ENCODE measurements at regions not wholly inside any gene's neighbourhood (a gene's known extent, or its start where the extent isn't known, plus 50 kb on each side); places are given as distances from the start of the nearest gene placed in this dataset.

DNA sequence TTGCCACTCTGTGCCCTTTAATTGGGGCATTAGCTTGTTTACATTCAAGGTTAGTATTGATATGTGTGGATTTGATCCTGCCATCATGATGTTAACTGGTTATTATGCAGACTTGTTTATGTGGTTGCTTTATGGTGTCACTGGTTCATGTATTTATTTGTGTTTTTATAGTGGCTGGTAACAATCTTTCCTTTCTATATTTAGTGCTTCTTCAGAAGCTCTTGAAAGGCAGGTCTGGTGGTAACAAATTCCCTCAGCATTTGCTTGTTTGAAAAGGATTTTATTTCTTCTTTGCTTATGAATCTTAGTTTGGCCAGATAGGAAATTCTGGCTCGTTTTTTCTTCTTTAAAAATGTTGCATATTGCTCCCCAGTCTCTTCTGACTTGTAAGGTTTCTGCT lies 215.4 kb downstream of the ZC3H11B start:
- DNase-seq: no peak

DNA sequence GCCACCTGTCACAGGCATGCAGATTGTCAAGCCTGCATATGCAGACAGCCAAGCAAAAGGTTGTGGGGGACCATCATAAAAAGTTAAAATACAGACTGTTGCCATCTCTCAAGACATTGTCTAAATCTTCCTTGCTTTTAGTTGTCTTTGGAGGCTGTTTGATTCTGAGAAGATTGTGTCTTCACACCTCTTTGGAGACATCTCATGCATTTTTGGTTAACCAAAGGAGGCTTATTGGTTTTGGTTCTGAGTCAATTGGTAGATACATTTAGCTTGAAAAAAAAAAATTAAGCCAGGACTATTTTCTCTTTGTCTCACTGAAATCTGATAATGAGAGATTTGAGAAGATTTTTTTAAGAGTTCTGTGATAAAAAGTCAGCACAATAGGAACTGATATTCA lies 217.6 kb downstream of the LYPLAL1 start:
- DNase-seq: no peak

DNA sequence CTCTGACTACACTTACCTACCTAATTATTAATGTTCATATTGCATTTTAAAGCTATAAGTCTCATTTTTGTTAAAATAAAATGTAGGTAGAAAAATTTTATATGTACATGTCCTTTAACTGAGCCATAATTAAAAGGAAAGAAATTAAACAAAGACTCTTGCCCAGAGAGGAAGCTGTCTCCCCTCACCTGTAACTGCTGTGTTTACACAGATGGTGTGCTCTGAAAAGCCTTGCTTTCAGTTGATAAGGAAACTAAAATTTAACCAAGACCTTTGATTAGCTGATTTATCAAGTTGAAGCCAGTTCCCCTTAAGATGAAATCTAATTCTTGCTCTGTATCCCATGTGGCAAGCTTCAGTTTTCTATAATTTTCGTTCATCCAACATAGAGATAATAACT lies 213.5 kb downstream of the LYPLAL1 start:
- no peak for DNase-seq

DNA sequence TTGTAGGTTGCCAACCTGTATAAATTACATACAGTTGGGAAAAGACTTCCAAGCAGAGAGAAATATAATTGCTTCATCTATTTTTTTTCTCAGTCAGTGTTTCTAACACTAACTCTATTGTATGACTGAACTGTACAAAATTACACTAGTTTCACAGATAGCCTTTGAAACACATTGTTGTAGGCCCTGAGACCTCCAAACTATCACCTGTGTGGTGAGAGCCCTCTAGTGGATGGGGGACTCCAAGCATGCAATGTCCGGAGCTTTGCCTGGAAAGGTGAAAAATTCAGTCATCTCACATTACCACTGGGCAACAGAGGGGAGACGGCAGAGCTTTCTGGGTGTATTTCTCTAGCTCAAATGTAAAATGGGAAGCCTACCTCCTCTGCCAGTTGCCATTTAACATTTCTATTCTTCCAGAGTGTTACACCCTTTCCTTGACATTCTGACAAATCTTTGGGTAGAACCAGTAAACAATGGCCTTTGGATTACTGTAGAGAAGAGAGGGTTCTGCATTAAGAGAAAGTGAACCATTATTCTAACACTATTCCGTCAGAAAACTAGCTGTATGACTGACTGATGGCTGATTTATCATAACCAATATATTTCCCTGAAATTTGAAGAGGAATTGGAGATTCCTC lies 212.2 kb downstream of the LYPLAL1 start:
- peak; percentile 88 for DNase-seq

DNA sequence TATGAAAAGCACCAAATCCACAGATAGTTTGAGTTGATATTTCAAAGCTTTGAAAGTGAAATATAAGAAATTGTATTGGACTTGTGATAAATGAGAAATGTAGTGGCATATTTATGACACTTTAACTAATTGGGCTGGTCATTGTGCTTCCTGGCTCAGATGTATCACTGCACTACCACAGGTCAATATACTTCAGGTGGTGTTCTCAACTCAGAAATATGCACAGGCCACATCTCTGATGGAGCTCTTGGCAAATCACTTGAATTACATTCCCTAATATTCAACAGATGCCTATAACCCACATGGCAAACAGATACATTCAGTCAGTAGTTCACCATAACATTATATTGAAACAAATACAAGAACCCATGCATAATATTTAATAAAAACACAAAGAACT lies 209.6 kb downstream of the LYPLAL1 start:
- DNase-seq: no peak

DNA sequence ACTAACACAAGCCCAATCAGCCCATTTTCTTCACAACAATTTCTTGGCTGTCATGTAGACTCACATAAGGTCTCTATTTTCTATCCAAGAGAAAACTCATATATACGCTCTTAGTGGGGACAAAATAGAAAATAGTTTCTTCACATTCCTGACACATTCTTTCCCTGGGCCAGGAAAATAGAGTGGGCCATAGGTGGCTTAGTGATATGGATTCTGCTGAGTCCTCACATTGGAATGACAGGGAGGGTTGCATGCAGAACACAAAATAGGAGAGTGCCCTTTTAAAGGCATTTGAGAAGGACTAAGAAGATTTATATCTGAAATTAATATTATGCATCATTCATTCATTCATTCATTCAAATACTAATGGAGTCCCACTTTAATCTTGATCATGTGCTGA lies 207.7 kb downstream of the LYPLAL1 start:
- DNase-seq: no peak

DNA sequence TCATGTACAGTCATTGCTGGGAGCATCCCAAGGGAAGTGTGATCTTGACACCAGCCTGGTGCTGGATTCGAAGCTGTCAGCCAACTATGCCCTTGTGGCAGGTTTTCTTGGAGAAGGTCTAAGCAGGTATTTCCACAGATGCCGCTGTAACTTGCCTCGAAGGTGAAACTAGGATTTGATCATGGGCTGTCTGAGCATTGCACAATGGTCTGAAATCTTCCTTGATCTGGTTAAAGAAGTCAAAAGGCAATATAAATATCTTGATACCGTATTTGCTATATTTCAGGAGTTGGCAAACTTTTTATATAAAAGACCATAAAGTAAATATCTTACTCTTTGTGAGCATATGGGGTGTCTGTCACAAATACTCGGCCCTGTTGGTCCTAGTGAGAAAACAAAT lies 206.8 kb downstream of the LYPLAL1 start:
- DNase-seq: no peak

DNA sequence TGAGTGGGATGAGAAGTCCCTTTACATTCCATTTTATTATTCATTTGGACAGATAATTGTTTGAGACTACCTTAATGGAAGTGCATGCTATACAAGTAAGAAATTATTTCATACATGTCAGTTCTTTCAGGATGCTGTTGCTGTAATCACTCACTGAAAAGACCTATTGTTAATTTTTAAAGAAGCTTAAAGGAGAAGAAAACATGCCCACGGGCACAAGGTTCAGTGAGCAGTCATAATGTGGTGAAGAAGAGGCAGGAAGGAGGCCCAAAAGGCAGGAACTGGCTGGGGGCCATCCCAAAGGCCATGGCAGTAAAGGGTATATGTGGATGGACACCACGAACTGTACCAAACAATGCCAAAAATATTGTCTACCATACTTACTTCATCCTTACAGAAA lies 206.0 kb downstream of the LYPLAL1 start:
- DNase-seq: no peak

DNA sequence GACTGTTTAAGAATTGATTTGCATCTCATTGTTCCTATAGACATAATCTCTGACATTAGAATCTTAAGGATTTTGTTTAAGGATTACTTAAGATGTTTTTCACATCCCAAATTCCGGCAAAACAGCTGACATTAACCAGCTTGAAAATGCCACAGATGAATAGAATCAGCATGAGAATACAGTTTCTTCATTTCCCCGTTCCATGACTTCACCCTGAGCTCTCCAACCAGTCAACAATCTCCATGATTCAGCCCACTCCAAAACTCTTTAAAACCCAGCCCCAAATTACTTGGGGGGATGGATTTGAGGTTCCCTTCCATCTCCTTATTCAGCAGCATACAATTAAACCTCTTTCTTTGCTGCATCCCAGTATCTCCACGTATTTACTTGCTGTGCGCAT lies 201.0 kb downstream of the LYPLAL1 start:
- no peak for DNase-seq

DNA sequence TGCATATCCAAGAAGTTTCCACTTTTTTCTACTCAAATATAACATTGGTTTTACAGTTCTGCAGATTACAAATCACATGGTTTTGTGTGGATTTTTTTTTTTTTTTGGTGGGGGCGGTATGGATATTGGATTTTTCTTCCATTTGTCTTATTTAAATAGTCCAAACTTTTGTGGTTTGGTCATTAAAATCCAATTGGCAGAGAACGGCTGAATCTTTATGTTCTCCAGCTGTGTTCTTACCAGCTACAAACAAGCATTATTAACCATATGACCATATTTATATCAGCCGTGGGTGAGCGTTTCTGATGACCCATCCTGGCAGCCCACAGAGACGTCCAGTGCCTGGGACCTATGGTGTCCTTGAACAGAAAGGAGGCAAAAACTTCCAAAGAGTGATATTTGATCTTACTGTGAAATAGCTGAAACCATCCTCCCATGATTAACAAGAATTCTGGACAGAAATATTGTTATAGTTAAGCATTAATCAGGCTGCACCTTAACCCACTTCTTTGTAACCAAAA lies 200.4 kb downstream of the LYPLAL1 start:
- no peak for DNase-seq

DNA sequence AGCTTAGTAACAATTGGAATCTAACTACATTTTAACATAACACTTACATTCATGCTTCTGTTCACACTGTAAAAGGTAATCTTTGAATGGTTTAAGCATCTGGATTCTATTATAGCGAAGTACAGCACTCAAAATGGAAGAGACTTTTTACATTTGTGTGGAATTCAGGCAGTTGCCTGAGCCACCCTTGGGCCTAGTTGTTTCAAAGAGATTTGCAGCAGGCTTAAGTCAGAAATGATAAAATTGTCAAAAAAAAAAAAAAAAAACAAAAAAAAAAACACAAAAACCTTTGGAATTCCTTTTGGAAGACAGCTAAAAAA lies 199.9 kb downstream of the LYPLAL1 start:
- no peak for DNase-seq

DNA sequence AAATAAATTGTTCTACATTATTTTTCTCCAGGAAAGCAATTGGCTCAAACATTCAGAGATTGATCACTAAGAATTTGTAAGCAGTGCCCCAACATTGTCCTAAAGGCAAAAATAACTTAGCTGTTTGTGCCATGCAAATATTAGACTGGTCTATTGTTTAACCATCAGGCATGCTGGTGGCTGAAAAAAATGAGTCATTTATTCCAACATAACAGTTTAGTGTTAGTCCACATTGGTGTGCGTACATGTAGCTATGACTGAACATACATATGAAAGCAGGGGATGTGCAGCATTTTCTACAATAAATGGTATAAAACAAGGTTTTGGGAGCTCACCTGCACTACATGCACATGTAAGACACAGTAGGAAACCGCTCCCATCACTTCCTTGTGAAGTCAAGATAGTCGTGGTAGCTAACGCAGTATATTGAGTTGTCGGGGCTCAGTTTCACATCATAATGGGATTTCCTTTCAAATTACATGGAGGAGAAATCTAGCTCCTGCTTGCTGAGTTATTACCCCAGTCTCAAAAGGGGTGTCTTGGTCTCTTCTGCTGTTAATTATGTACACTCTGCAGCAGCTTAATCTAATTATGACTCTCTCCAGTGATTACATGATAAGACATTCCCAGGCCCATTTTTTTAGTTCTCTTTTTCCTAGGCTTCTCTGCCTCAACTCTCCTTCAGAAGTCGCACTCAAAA lies 199.4 kb downstream of the LYPLAL1 start:
- no peak for DNase-seq

DNA sequence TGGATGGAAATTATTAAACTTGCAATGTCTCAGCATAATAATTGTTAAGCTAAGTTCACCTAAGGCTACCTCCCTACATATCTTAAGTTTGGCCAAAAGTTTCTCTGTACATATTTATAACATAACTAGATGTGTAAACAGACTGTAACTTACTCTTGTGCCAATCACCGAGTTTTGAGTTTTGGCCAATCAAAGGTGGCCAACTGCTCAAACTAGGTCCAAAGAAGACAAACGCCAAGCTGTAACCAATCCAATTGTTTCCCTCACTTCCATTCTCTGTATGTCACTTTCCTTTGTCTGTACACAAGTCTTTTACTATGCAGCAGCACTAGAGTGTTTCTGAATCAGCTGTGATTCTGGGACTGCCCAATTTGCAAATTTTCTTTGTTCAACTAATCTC lies 197.8 kb downstream of the LYPLAL1 start:
- no peak for DNase-seq

DNA sequence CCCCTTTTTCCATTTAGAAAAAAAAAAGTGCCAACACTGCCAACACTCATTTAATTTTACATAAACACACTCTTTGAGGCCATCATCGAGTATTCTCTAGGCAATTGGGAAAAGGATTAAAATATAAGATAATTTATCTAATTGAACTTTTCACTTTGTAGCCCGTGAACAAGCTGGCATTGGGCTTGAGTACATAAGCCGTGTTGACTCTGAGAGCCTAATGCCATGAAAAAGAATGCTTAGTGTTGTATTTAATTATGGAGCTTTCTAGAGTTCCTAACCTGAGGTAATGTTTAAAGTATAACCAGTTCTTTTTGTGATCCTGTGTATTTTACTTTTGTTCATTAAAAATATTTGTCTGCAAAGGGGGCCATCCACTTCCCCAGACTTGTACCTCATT lies 193.8 kb downstream of the LYPLAL1 start:
- no peak for DNase-seq

DNA sequence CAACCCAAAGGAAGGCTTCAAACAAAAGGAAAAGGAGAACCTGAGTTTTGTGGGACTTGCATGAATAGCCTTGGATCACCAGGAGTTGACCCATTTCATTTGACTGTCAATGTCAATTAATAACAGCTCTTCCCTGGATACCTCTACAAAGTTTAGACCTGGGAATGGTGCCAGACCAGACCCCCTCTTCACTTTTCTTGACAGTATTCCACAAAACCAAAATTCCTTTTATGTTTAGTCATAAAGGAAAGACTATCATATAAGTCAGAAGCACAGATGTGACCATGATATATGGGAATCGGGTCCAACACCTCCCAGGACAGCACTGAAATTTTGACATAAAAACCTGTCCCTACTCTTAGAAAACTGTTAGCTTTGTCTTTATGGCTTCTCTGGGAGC lies 191.8 kb downstream of the LYPLAL1 start:
- no peak for DNase-seq

DNA sequence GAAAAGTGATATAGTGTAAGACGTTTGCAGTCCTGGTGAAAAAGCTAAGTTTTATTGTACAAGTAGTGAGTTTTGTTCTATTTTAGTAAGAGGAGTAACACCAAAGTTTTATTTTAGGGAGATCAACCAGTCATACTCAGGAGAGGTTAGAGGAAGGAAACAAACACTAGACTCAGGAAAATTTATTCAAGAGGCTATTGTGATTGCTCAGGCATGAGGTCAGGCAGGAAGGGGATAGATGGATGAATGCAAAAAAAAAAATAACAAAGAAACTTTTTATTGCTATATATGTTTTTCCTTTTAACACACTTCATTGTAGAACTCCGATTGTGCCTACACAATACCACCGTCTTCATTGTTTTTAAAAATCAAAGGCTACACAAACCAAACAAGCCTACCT lies 189.0 kb downstream of the LYPLAL1 start:
- no peak for DNase-seq

DNA sequence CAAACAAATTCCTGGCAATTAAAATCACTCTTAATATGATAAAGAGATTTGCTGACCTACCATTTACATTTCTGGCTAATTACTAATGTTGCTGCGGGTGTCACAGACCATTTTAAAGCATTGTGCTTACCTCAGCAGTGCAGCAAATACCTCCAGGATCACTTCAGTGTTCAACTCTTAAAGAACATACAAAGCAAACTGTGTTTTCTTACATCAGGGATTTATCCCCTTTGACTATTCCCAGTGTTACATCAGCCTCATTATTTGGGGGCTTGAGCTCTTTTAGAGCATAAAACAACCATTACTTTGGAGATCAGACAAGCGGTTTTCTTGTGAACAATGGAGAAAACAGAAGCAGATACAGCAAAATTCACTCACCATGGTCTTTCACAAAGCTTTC lies 185.4 kb downstream of the LYPLAL1 start:
- no peak for DNase-seq

DNA sequence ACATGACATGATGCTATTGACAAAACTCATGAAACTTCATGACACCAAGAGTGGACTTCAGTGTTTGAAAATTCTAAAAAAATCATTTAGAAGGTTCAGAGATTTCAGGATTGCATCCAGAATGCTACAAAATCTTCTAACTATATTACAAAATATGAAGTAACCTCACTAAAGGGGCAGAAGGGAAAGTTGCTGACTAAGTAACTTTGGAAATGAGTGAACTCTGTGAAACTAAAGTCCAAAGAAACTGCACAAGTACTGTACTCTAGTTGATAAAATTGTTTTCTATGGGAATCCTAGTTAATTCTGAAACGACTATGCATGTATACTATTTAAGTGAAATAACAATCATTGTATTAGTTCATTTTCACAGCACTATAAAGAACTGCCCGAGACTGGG lies 184.4 kb downstream of the LYPLAL1 start:
- DNase-seq: no peak

DNA sequence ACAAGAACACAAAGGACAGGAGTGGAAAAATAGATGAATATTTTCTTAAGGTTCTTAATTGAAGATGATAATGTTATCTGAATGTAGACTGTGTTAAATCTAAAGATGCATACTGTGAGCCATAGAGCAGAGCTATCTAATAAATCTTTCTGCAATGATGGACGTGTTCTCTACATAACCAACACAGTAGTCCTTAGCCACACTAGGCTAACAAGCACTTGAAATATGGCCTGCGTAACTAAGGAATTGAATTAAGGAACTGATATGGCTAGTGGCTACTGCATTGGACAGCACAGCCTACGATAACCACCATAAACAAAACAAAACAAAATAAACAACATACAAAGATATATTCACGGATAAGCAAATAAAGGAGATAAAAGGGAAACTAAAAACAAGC lies 181.3 kb downstream of the LYPLAL1 start:
- DNase-seq: no peak

DNA sequence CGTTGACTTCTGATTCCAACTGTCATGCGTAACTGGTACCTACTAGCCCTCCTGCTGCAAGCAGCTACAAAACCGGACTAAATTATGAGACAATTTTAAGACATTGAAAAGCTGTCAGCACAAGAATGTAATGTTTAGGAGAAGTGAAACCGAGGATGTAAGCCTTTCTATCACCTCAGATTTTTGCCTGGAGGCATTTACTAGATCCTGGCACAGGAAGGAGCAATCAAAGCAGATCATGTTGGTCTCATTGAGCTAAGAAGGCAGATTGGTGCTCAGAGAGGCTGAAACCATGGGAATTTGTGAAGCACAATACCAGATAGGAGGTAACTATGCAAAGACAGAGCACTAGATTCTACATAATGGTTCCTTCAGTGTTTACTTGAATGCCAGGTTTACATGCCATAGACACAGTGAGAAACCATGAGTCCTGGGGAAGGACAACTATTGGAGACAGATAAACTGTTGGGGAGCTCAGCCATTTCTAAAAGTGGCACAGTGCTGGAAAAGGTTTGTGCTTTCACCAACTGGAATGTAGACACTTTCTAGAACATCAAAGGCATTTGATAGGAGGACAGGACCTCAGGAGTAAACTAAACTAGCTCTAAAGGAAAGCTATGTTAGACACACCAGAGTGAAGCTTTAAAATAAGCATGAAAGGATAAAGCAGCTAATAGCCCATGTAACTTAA lies 179.4 kb downstream of the LYPLAL1 start:
- no peak for DNase-seq

DNA sequence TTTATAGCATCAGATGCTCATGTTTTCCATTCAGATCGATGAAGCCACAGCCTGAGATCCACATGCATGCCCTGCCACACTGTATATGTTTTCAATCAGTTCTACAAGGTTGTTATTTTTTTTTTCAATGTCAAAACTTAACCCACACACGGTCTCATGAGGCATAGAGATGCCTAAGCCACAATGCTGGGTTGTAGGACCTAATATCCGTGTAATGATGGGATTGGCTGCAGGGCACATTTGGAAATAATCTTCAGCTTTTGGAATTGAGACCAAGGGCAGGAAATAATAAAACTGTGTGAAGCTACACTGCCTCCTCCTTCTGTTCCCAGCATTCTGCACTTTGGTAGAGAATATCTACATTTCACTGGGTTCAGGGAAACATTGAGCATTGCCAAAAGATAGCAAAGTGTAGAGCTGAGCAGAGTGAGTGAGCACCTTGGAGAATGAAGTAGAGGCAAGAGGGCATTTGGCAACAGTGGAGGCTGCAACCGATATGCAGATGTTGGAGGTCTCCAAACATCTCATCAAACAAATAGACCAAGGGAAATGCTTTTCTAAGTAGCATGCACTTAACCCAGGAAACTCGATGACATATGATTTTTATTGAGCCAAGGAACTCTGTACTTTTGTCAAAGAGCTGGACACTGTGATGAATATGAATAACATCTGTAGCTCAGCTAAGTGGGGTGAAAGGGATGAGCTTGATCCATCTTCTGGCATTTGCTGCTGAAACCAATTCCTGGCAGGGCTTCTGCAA lies 176.7 kb downstream of the LYPLAL1 start:
- DNase-seq: no peak

DNA sequence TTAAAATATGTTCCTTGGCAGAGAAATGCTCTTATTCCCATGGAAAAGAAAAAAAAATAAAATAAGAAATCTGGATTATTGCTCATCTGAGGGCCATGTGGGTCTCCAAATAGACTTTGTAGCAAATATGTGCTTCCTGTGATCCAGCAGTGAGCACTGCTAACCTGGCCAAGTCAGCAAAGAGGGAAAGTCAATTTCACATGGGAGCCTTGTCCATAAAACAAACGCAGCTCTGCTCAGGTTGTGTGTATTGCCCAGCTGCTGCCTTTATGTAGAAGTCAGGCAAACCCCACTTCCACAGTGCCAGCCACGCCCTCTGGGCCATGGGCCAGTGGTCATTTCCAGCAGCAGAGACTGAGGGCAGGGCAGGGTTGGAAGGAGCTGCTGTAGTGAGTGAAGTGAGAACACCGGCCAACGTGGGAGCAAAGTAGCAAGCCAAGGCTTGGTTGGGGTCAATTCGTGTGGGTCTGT lies 174.3 kb downstream of the LYPLAL1 start:
- no peak for DNase-seq

DNA sequence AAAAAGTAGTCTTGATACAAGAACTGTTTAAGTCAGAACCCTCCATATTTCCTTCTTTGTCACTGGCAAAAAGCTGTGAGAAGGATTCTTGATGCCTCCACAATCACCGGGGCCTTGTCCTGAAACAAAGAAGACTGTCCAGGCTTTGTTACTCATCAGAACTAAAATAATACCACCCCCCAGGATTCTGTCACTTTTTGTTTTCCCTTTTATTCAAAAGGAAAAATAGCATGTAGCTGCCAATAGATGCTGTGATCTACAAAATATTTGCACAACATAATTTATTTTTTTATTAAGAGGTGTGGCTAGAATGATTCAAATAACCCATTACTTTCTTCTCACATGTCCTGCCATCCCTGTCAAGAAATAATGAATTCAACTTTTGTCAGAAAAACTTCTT lies 173.7 kb downstream of the LYPLAL1 start:
- no peak for DNase-seq

DNA sequence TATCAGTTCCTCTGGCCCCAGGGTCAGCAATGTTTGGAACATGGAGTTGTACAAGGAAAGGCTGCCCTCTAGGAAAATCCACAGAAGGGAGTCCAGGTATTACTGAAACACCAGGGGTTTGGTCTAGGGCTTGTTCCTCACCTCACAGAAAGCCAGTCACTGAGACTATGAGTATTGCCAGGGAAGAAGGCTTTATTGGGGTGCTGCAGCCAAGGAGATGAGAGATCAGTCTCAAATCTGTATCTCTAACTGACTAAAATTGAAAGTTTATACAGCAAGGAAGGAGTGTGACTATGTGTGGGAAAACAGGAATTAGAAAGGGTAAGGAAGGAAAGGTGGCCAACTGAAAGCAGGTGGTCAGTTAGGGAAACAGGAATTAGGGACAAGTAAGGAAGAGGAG lies 172.3 kb downstream of the LYPLAL1 start:
- DNase-seq: no peak

All from NCI-H1048 (cell line).